HG02798 (cell line): ENCODE measurements at regions not wholly inside any gene's neighbourhood (a gene's known extent, or its start where the extent isn't known, plus 50 kb on each side); places are given as distances from the start of the nearest gene placed in this dataset.

Experiments
- ATAC-seq: cut with Tn5 transposase; IDR thresholded peaks from one replicate; pipeline ENCODE4 v1.9.1; 2021; ENCODE audit warnings: mild to moderate bottlenecking; ENCODE audit not compliant: unreplicated experiment, poor library complexity

GRCh38 chr12:3974883-3975282 lies 101.7 kb upstream of the PARP11 start:
- ATAC-seq: no peak

- ATAC-seq: no peak
These were observed 100.9 kb upstream of the PARP11 start for GRCh38 chr12:3973973-3974644.

DNA sequence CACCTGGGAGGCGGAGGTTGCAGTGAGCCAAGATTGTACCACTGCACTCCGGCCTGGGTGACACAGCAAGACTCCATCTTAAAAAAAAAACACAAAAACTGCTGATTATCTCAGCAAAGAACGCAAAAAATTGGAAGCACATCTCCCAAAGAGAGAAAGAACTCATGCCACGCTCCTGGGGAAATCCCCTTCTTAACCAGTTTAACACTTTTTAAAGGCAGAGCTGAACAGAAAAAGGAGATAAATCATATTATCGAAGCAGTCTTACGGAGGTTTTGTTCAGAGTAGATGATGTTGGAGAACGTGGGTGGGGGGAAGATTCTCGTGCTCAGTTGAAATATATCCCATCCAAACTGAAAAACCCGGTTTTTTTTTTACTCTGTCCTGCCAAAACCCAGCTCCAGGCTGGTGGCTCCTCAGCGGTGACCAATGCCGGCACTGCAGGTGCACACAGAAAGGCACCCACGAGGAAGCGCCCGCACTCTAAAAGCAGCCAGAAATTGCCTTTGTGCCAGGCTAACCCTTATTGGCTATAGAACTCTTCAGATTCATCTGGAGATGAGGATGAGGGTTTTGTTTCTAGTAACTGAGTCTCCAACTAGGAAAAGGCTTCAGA lies 100.2 kb upstream of the PARP11 start:
- ATAC-seq: no peak

DNA sequence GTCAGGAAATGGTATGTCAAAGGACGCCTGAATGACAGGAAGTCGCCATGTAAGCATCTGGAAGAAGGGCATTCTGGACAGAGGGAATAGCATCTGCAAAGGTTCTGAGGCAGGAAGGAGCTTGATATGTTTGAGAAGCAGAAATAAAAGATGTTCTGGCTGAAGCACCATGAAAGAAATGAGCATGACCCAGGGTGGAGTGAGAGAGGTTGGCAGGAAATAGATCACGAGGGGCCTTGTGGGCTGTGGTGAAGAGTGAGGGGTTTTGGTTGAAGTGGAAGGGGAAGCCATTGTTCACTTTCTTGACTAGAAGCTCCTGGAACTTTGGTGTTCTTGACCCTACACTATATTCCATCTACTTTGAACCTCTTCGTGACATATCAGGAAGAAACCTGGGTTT lies 99.4 kb upstream of the PARP11 start:
- no peak for ATAC-seq

GRCh38 chr12:3968523-3968922 lies 95.3 kb upstream of the PARP11 start:
- no peak for ATAC-seq

GRCh38 chr12:3967556-3968160 lies 94.5 kb upstream of the PARP11 start:
- ATAC-seq: no peak

- ATAC-seq: no peak
These were observed 93.2 kb upstream of the PARP11 start for GRCh38 chr12:3966376-3966775.

DNA sequence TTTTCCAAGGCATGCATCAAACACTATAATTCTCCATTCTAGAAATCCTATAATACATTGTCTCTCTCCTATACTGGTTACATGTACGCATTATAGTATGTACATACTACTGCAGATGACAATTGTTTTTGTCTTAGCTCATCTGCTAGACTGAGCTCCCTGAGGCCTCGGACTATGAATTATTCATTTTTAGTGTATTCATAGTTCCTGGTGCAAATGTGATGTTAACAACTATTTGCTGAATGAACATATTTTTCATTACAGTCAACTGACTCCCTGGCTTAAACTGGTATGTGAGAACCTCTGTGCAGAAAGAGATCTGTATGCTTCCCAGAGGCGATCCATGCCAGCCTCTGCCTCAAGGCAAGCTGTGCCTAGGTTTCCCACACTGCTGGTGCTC lies 91.8 kb upstream of the PARP11 start:
- no peak for ATAC-seq

DNA sequence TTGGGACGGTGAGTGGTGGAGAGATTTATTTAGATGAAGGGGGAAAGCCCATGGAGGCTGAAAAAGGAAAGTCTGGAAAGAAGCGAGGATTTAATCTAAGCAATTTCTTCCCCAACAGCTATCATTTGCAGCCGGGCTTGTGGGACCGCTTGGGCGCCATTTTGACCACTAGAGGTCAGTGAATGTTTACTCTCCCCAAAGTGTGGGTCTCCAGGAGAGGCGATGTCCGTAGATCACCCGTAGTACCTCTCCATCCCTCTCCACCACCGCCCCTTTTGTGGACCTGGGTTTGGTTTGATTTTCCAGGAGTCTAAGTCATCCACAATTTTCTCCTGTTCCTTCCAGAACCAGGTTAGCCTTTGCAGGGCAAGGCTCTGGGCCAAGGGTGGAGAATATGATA lies 91.2 kb upstream of the PARP11 start:
- no peak for ATAC-seq

DNA sequence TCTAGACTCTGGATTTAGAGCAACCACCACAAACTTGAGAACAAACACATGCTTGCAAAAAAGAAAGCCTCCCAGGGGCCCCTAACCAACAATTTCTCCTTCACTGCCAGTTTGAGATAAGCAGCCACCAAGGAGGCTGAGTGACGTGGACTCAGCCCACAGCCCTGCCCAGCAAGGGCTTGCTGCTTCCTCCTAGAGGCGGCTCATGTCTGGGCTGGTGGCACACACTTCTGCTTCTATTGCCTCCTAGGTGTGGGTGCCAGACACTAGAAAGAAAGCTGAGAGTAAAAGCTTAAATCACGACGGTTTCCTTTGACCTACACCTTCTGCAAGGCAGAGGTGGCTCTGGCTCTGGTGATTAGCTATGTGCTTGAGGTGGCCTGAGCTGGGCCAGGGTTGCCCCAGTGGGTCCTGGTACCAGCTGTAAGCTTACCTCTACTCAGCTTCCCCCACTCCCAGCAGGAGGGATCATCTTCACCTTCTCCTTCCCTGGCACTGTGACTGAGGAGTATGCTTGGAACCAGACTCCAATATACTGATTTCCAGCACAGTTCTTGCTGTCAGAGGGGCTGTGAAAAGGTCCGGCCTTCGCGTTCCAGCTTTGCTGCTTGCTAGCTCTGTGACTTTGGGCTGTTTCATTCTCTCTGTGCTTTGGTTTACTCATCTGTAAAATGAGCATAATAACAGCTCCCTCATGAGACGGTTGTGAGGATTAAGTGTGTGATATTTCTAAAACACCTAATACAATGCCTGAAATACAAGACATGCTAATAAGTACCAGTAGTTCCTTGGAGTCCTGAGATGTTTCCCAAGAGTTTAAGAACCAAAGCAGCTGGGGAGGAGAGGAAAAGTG lies 89.7 kb upstream of the PARP11 start:
- ATAC-seq: no peak

DNA sequence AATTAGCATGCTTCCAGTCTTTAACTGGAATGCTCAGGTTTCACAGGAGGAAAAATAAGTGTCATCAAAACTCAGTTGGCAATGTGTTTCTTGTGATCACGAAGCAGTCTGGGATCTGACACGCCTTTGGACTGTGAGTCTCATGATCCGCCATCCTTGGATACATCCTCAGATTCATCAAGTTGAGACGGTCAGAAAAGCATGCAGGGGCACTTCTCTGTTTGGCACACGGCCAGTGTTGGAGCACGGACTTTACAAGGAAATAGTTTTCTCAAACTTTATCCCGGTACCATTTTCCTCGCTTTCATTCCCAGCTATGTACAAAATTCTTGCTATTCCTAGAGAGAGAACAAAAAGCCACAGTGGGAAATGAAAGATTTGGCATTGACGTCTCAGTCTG lies 88.4 kb upstream of the PARP11 start:
- ATAC-seq: no peak

- ATAC-seq: no peak
These were observed 86.8 kb upstream of the PARP11 start for GRCh38 chr12:3959799-3960560.

- ATAC-seq: no peak
These were observed 85.3 kb upstream of the PARP11 start for GRCh38 chr12:3958534-3958933.

DNA sequence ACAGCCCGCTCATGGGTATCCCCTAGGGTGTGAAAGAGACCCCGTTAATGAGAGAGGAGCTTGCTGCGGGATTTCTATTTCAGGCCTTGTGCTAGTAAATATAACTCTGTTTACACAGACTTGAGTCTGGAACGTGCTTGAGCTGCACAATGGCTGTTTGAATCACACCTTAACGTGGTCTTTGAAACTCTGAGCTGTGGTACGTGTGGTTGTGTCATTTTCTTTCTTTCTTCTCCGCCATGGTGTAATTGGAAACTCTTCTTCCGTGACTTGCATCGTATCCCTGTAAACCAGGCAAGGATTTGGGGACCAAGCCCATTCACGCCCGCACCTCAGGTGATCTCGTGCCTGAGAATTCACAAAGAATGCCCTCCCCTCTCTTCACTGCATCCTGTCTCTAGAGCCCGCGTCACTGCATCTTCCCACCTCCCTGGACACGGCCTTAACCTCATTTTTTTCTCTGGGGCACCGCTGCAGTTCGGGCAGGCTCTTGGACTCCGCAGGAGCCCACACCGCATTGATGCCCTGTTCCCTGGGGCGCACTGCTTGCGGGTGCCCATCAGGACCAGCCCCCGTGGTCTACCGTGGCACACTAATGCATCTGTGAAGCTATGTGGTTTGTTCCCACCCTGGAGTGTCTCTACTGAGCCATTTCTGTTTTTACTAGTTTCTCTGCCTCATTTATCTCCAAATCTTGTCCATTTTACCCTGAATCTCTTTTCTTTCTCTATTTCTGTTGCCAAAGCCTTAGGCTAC lies 78.4 kb upstream of the PARP11 start:
- ATAC-seq: no peak

DNA sequence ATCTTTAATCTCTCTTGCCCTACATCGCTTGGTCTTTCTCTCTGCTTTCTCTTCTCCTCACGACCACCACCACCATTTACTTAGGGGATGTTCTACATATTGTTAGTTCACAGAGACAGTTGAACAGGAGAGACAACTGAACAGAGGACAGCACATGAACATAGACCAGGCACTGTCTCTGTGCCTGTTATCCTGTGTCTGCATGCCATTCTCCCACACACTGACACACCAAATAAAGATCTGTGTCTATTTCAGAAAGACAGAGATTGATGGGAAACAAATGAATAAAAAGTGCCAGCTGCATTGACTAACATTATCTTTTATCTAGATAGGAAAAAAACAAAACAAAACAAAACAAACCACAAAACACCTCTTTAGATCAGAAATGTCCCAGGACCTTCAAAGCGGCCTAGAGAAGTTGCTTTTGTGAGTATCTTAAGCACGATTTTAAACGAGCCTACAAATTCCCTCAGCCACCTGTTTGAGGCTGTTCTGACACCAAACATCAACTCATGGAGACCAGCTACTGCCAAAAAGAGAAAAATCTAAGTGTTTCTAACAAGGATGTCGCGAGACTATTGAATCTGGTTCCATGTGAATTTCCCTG lies 77.6 kb upstream of the PARP11 start:
- no peak for ATAC-seq

- no peak for ATAC-seq
These were observed 74.6 kb upstream of the PARP11 start for GRCh38 chr12:3947781-3948180.

DNA sequence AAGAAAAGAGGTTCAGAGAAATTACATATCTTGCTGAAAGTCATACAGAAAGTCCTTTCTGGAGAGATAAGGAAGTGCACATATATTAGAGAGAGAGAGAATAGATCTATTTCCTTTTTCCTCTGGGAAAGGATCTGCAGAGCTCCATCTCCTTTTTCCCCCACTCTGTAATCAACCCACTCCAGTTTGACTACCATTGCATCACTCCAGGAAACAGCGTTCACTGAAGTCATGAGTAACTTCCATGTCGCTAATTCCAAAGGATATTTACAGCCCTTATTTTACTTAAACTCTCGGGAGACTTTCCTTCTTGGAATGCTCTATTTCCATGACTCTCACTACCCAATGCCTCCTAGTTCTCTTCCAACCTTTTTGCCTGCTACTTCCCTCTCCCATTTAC lies 72.5 kb upstream of the PARP11 start:
- no peak for ATAC-seq

DNA sequence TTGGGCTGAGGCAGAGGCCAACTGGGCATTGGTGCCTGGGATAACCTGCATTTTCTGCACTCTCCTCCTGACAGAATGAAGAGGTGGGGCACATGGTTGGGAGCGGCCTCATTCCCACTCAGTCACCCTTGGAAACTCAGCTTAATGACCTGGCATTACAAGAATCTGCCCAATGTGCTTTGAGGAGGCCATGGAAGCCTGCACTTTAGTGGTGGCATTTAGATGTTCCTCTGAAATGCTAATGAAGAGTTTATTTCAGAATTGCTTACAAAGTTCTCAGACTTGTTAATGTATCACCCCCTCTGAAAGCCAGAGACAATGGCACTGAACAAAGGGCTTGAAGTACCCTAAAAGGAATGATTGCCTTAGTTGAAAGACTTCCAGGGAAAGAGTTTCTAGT lies 71.4 kb upstream of the PARP11 start:
- ATAC-seq: no peak

DNA sequence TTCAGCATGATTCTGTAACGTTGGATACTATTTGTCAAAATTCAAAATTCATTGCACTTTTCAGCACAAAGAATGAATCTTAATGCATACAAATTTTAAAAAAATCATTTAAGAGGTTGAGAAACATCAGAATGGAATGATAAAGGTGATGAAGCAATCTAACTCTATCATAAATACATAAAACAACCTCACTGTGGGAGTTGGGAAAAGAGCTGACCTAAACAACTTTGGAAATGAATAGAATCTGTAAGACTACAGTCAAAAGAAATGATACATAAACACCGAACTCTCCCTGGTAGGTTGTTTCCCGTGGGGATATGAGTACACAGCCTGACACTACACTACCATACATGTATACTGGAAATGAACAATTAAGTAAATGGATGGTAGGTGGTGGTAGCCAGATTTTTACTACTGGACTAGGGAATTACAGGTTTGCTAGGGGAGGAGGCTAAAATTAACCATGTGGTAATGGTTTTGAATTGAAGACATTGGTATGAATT lies 64.9 kb upstream of the PARP11 start:
- no peak for ATAC-seq
